Neural progenitor cell (in vitro differentiated cells): ENCODE measurements at regions not wholly inside any gene's neighbourhood (a gene's known extent, or its start where the extent isn't known, plus 50 kb on each side); places are given as distances from the start of the nearest gene placed in this dataset.

Experiments used
- DNase-seq: peaks from one replicate; pipeline ENCODE4 v3.0.0-alpha.2; 2016; ENCODE audit warnings: low spot score
- H2AFZ ChIP-seq: fragments of 200-600 bp; sonication (generic); replicated peaks from 2 replicates; pipeline ENCODE4 v1.6.1; 2016; ENCODE audit warnings: antibody characterized with exemption
- H3F3A ChIP-seq: fragments of 200-600 bp; sonication (generic); 2 replicates; pipeline ENCODE4 v1.6.1; 2016; ENCODE audit warnings: antibody characterized with exemption, low read depth
- H3K27ac ChIP-seq: fragments of 200-600 bp; sonication (generic); 2 replicates; pipeline ENCODE4 v1.5.1; 2016; ENCODE audit warnings: mild to moderate bottlenecking
- H3K27me3 ChIP-seq: fragments of 200-600 bp; sonication (generic); 2 replicates; pipeline ENCODE4 v1.6.1; 2016; ENCODE audit warnings: mild to moderate bottlenecking, moderate library complexity
- H3K36me3 ChIP-seq: fragments of 200-600 bp; sonication (generic); 2 replicates; pipeline ENCODE4 v1.5.1; 2016
- H3K4me1 ChIP-seq: fragments of 200-600 bp; sonication (generic); 2 replicates; pipeline ENCODE4 v1.6.1; 2016; ENCODE audit warnings: mixed run types
- H3K4me2 ChIP-seq: fragments of 200-600 bp; sonication (generic); 2 replicates; pipeline ENCODE4 v1.6.1; 2016
- H3K4me3 ChIP-seq: fragments of 200-600 bp; sonication (generic); 2 replicates; pipeline ENCODE4 v1.5.1; 2016
- H3K79me2 ChIP-seq: fragments of 200-600 bp; sonication (generic); 2 replicates; pipeline ENCODE4 v1.6.1; 2016; ENCODE audit warnings: low read depth
- H3K9ac ChIP-seq: fragments of 200-600 bp; sonication (generic); 2 replicates; pipeline ENCODE4 v1.6.1; 2016
- H3K9me3 ChIP-seq: fragments of 200-600 bp; sonication (generic); 2 replicates; pipeline ENCODE4 v1.5.1; 2016; ENCODE audit warnings: low read depth
- H4K20me1 ChIP-seq: fragments of 200-600 bp; sonication (generic); 2 replicates; pipeline ENCODE4 v1.6.1; 2016; ENCODE audit warnings: low read depth
- H3K27ac Mint-ChIP-seq: 3 replicates; pipeline ENCODE4 v1.8.0; 2021; ENCODE audit warnings: mixed read lengths
- H3K27me3 Mint-ChIP-seq: 2 replicates; pipeline ENCODE4 v1.8.0; 2022; ENCODE audit warnings: low read depth, mild to moderate bottlenecking, inconsistent platforms, moderate library complexity, mixed read lengths; ENCODE audit not compliant: insufficient read depth
- H3K36me3 Mint-ChIP-seq: 3 replicates; pipeline ENCODE4 v1.8.0; 2021; ENCODE audit warnings: mixed read lengths
- H3K4me1 Mint-ChIP-seq: 3 replicates; pipeline ENCODE4 v1.8.0; 2021; ENCODE audit warnings: mixed read lengths
- H3K4me3 Mint-ChIP-seq: 3 replicates; pipeline ENCODE4 v1.8.0; 2021; ENCODE audit warnings: mild to moderate bottlenecking, moderate library complexity, mixed read lengths
- H3K9me3 Mint-ChIP-seq: 3 replicates; pipeline ENCODE4 v1.8.0; 2020; ENCODE audit warnings: mixed read lengths
- CTCF ChIP-seq: fragments of 200-600 bp; sonication (generic); IDR thresholded peaks from 2 replicates; pipeline ENCODE4 v1.5.1; 2017; ENCODE audit warnings: antibody characterized with exemption, mild to moderate bottlenecking
- EZH2 ChIP-seq: fragments of 200-600 bp; sonication (generic); IDR thresholded peaks from 2 replicates; pipeline ENCODE4 v1.6.1; 2017; ENCODE audit warnings: antibody characterized with exemption, mild to moderate bottlenecking, moderate library complexity
- EZH2phosphoT487 ChIP-seq: fragments of 200-600 bp; sonication (generic); IDR thresholded peaks from 2 replicates; pipeline ENCODE4 v1.6.1; 2017; ENCODE audit warnings: antibody characterized with exemption

- H3K27me3 ChIP-seq: no peaks in the 10 kb centered on the region
- H3K27ac Mint-ChIP-seq: no peak overlapping the region
Observed at GRCh38 chr21:35396655-35397054, 347.6 kb upstream of the RUNX1 start.

GRCh38 chr21:35395728-35396127 lies 346.6 kb upstream of the RUNX1 start:
- no peaks in the 10 kb centered on the region for H3K36me3 Mint-ChIP-seq
- Histone ChIP-seq H3K4me3 (no peak overlapping the region), H3K4me1 (no peaks in the 10 kb centered on the region), H3K9me3 (no peaks in the 10 kb centered on the region), H3K4me2 (no peak overlapping the region), H3K9ac (no peak overlapping the region), H4K20me1 (no peaks in the 10 kb centered on the region), H3K27me3 (no peaks in the 10 kb centered on the region), H3F3A (peaks cover 3% of the 10 kb centered on the region), H2AFZ (no peak overlapping the region), H3K27ac (no peak overlapping the region), H3K79me2 (no peaks in the 10 kb centered on the region), H3K36me3 (no peaks in the 10 kb centered on the region)
- H3K9me3 Mint-ChIP-seq: peaks cover 2% of the 10 kb centered on the region
- H3K4me1 Mint-ChIP-seq: no peaks in the 10 kb centered on the region
- no peak overlapping the region for H3K27ac Mint-ChIP-seq
- no peak for DNase-seq
- peaks cover 5% of the 10 kb centered on the region for H3K27me3 Mint-ChIP-seq
- H3K4me3 Mint-ChIP-seq: no peak overlapping the region
- TF ChIP-seq CTCF (no peak), EZH2phosphoT487 (no peak), EZH2 (no peak)

More at GRCh38 chr21:35396655-35397054, 347.6 kb upstream of the RUNX1 start:
- H3K79me2 ChIP-seq: no peaks in the 10 kb centered on the region
- H3K4me1 ChIP-seq: no peaks in the 10 kb centered on the region
- Mint-ChIP-seq H3K36me3 (no peaks in the 10 kb centered on the region), H3K9me3 (peaks cover 2% of the 10 kb centered on the region), H3K4me1 (no peaks in the 10 kb centered on the region), H3K4me3 (no peak overlapping the region), H3K27me3 (peaks cover 5% of the 10 kb centered on the region)
- H3K9ac ChIP-seq: no peak overlapping the region
- peaks cover 3% of the 10 kb centered on the region for H3F3A ChIP-seq
- H4K20me1 ChIP-seq: no peaks in the 10 kb centered on the region
- no peak overlapping the region for H3K27ac ChIP-seq
- no peak for DNase-seq
- H2AFZ ChIP-seq: no peak overlapping the region
- H3K9me3 ChIP-seq: no peaks in the 10 kb centered on the region
- H3K4me2 ChIP-seq: no peak overlapping the region
- no peaks in the 10 kb centered on the region for H3K36me3 ChIP-seq
- TF ChIP-seq EZH2phosphoT487 (no peak), EZH2 (no peak), CTCF (no peak)
- H3K4me3 ChIP-seq: no peak overlapping the region

GRCh38 chr21:35394634-35395369 lies 345.7 kb upstream of the RUNX1 start:
- Histone ChIP-seq H3F3A (peaks cover 3% of the 10 kb centered on the region), H3K4me1 (no peaks in the 10 kb centered on the region), H3K36me3 (no peaks in the 10 kb centered on the region), H3K27me3 (no peaks in the 10 kb centered on the region), H4K20me1 (no peaks in the 10 kb centered on the region), H3K4me3 (no peak overlapping the region), H3K27ac (no peak overlapping the region), H3K79me2 (no peaks in the 10 kb centered on the region), H3K9ac (no peak overlapping the region), H2AFZ (no peak overlapping the region), H3K4me2 (no peak overlapping the region), H3K9me3 (no peaks in the 10 kb centered on the region)
- TF ChIP-seq EZH2phosphoT487: no peak
- TF ChIP-seq EZH2: no peak
- no peaks in the 10 kb centered on the region for H3K4me1 Mint-ChIP-seq
- H3K36me3 Mint-ChIP-seq: no peaks in the 10 kb centered on the region
- H3K27ac Mint-ChIP-seq: no peak overlapping the region
- DNase-seq: no peak
- H3K9me3 Mint-ChIP-seq: peaks cover 2% of the 10 kb centered on the region
- H3K4me3 Mint-ChIP-seq: no peak overlapping the region
- H3K27me3 Mint-ChIP-seq: peaks cover 5% of the 10 kb centered on the region

GRCh38 chr21:35394049-35394448 lies 344.9 kb upstream of the RUNX1 start:
- no peak overlapping the region for H3K4me3 ChIP-seq
- H3K4me3 Mint-ChIP-seq: no peak overlapping the region
- peaks cover 2% of the 10 kb centered on the region for H3K9me3 Mint-ChIP-seq
- H3K36me3 Mint-ChIP-seq: no peaks in the 10 kb centered on the region
- no peaks in the 10 kb centered on the region for H3K36me3 ChIP-seq
- no peaks in the 10 kb centered on the region for H4K20me1 ChIP-seq
- H3K9ac ChIP-seq: no peak overlapping the region
- H3K9me3 ChIP-seq: no peaks in the 10 kb centered on the region
- H3K4me2 ChIP-seq: no peak overlapping the region
- H2AFZ ChIP-seq: no peak overlapping the region
- H3K27me3 ChIP-seq: no peaks in the 10 kb centered on the region
- no peaks in the 10 kb centered on the region for H3K79me2 ChIP-seq
- H3K4me1 Mint-ChIP-seq: no peaks in the 10 kb centered on the region
- no peak overlapping the region for H3K27ac Mint-ChIP-seq
- TF ChIP-seq EZH2phosphoT487 (no peak), EZH2 (no peak), CTCF (no peak)
- H3K27me3 Mint-ChIP-seq: peaks cover 5% of the 10 kb centered on the region
- DNase-seq: no peak
- H3F3A ChIP-seq: peaks cover 3% of the 10 kb centered on the region
- no peaks in the 10 kb centered on the region for H3K4me1 ChIP-seq
- H3K27ac ChIP-seq: no peak overlapping the region
